C1 segment of cervical spinal cord (tissue), 14 donors: ENCODE measurements at regions not wholly inside any gene's neighbourhood (a gene's known extent, or its start where the extent isn't known, plus 50 kb on each side); places are given as distances from the start of the nearest gene placed in this dataset.
"Not testable (repeated sequence)": the region's sequence is repeated elsewhere in the genome, so short reads cannot be mapped to it uniquely, and the experiment has no call there.

Experiments
- DNase-seq, 14 donors: peaks; one replicate each; lab custom pipeline; 2025; lab: John Stamatoyannopoulos, UW

DNA sequence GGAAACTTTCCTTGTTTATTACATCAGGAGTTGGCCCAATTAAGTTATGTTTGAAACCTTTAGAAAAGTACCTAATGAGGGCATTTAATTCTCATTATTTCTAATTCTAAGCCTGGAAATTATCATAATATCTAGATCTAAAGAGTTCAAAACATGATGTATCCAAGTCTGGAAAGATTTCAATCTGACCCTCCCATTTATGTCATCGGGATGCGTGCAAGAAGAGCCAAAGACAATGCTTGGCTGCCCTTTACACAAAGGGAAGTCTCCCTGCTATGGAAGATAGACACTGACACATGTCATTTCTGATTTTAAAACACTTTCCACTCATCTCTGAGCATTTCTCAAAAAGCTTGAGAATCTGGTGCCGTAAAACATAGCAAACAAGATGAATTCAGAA lies 222.4 kb downstream of the ANTXR2 start:
- DNase-seq: no peak

DNA sequence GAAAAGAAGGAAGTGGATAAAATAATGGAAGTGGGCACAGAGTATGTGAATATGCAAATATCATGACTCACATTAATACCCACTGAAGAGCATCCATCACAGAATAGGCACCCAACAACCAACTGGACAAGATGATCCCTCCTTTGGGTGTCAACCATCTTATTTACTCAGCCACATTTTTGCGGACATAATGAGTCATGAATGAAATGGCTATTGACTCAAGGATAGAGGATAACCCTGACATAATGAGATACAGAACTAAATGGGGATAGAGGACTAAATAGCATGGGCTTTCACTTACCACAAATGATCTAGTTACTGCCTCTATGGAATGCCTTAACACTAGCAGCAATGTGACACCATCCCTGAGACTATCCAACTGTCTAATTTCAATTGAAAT lies 224.7 kb downstream of the ANTXR2 start:
- no peak for DNase-seq

DNA sequence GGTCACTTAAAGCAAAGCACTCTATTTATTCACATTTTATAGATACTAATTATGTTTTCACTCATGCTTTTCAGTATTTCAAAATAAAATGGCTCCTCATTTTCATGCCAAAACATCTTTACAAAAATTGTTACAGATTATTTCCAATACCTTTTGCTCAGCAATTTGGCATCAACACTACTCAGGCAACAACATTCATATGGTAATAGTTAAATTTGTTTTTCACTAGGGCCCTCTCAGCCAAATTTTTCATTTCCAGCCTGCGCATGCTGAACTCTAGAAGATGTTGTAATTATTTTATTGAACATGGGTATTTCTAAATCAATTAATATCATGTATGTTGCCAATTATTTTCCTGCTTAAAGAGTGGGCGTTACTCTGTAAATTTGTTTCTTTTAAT lies 225.6 kb downstream of the ANTXR2 start:
- no peak for DNase-seq

DNA sequence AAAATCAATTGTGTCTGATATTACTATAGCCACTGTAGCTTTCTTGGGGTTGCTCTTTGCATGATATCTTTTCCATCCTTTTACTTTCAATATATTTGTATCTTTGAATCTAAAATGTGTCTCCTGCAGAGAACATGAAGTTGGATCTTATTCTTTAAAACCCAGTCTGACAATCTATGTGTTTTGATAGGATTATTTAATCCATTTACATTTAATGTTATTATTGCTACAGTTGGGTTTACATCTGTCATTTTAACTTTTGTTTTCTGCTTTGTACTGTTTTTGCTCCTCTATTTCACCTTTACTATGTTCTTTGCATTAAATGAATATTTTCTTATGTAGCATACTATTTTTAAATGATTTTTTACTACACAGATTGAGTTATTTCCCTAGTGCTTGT lies 230.9 kb downstream of the ANTXR2 start:
- no peak for DNase-seq

DNA sequence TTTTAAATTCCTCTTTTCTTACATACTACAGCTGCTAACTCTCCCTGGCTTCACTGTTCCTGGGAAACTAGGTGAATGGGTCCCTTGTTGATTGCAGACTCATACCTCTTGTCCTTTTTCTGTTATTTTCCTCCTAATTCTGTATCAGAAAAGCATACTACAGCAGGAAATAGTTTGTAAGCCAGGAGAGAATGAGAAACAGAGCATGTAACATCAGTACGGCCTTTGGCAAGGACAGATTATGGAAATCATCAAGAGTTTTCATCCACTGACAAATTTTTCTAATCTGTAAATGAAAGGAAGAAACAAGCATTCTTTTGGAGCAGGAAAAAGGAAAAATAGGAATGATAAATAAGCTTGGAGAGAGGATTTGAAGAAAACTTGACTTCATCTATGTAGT lies 239.2 kb downstream of the ANTXR2 start:
- no peak for DNase-seq

DNA sequence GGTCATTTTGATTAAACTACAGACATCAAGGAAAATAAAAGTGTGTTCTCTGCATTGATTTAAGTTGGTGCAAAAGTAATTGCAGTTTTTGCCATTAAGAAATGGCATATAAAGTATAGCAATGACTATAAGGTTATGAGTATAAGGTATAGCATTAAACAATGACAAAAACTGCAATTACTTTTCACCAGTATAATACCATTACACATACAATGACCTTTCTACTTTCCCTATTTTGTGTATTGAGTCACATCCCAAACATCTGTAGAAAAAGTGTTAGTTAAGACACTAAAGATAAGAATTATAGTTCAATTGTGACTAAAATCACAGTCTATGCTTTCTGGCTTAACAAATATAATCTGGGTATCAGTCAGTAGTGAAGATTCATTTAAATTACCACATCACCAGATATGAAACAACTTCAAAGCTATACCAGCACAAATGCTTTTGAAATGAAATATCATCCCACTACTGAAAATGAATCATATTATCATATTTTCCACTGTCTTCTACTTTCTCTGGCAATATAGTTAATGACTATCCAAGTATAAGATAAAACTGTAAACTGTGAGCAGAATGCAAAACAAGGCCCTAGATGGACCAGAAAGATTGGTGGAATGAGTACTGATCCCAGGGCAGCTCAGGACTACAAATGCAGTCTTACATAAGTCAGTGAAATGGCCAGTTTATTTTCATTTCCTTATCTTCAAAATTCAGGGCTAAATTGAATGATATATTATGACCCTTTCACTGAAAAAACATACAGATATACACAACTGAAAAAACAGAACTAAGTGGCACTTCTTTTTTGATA lies 241.1 kb downstream of the ANTXR2 start:
- DNase-seq: no peak

DNA sequence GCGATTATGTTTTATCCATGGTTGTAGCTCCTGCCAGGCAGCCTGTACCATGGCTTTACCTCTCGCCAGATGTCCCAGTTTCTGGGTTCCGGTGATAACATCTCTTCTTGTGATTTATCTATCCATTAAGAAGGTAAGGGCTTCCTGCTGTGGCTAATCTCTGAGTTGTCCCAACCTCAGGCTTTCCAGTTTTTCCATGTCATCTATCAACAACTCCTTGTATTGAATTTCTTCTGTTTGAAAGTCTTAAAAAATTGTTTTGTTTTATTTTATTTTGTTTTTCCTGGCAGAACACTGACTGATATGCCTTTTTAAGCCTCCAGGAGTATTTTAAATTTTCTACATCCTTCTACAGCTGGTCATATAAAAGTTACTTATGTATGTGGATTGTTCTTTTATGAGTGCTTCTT lies 241.9 kb downstream of the ANTXR2 start:
- DNase-seq: no peak

DNA sequence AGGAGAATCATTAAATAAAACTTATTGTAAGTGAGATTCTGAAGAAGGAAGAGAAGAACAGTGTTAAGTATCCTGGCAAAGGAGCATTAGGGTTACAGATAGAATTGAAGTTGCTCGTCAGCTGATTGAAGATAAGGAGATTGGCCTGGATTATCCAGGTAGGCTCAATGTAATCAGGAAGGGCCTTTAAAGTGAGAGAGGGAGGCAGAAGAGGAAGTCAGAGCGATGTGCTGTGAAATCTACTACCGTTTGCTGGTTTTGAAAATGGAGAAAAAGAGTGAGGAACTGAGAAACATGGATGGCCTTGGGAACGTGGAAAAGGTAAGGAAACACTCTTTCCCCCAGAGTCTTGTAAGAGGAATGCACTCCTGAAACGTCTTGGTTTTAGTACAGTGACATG lies 245.7 kb downstream of the ANTXR2 start:
- DNase-seq: no peak

DNA sequence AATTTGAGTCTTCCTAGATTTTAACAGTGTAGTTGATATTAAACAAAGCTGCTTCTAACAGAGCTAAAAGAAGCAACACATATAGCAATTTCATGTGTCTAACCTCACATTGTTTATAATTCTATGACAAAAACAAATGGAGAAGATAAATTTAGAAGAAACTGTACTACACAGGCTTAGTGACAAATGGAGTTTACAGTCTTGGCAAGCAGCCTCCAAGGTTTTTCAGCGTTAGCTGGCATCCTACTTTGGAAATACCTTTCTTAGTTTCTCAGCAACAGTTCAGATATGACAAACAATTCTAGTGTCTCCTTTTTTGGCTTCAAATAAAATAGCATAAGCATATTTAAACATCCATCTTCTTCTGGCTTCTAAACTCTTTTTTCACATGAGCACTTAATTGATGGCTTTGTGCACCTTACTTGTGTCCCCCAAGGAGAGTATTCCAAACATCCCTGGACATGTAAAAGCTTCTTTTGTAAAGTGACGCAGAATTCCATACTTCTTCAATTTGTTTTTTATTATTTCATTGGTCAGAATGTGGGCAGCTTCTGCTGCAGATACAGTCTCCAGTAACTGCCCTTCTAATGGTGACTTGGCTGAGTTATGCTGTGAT lies 249.8 kb downstream of the ANTXR2 start:
- DNase-seq: no peak

DNA sequence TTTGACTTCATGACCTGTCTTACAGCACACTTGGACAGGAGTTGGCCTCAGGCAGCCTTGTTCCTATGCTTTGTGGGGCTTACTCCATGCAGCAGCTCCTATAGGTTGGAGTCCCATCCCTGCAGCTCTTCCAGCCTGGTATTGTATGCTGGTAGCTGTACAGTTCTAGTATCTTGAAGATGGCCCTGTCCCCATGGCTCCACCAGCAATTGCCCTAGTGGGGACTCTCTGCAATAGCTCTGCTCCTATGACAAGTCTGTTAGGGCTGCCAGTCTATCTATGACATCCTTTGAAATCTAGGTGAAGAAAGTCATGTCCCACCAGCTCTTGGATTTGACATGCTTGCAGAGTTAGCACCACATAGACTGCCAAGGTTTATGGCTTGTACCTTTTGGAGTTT lies 252.6 kb downstream of the ANTXR2 start:
- no peak for DNase-seq

DNA sequence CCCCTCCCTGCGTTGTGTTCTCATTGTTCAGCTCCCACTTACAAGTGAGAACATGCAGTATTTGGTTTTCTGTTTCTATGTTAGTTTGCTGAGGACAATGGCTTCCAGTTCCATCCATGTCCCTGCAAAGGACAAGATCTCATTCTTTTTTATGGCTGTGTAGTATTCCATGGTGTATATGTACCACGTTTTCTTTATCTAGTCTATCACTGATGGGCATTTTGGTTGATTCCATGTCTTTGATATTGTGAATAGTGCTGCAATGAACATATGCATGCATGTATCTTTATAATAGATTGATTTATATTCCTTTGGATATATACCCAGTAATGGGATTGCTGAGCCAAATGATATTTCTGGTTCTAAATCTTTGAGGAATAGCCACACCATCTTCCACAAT lies 265.1 kb downstream of the ANTXR2 start:
- DNase-seq: not testable (repeated sequence)

DNA sequence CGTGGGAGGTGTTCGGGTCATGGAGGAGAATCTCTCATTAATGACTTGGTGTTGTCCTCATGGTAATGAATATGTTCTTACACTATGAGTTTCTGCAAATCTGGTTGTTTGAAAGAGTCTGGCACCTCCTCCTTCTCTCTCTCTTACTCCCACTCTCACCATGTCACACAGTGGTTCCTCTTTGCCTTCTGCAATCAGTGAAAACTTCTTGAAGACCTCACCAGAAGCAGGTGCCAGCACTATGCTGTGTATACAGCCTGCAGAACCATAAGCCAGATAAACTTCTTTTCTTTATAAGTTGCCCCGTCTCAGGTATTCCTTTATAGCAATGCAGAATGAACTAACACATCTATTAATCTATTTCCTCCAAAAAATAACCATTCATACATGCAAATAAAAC lies 275.0 kb downstream of the ANTXR2 start:
- DNase-seq: no peak

DNA sequence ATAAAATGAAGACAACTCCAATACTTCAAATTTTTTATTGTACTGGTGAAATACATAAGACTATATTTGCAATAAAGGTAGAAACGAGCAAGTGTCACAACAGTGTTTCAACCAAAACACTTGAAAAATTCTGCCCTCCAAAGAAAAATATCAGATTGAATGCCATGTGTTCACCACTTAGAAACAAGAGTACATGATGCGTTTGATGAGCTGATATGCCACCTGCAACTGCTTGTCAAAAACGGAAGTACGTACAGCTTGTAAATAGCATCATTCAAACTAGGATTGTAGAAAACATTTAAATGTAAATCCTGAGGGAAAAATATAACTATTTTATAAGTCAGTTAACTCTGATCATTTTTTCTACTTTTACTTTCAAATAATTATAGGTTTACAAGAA lies 276.1 kb downstream of the ANTXR2 start:
- DNase-seq: no peak

DNA sequence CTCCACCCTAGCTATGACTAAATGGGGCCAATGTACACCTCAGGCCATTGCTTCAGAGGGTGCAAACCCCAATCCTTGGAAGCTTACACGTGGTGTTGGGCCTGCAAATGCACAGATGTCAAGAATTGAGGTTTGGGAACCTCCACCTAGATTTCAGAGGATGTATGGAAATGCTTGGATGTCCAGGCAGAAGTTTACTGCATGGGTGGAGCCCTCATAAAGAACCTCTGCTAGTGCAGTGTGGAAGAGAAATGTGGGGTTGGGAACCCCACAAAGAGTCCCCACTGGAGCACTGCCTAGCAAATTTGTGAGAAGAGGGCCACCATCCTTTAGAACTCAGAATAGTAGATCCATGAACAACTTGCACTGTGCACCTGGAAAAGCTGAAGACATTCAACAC lies 284.1 kb downstream of the ANTXR2 start:
- DNase-seq: no peak

DNA sequence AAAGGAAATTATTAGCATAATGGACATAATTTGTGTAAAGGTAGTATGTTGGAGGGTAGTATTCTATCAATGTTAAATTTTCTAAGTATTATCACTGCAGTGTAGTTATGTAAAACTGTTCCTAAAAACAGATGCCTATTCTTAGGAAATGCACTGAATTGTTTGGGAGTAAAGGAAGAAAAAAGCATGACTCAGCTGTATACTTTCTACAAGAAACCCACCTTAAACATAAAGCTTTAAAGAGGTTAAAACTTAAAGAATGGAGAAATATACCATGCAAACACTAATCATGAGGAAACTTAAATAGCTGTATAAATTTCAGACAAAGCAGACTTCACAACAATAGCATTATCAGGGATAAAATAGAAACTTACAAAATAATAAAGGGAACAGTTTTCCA lies 292.9 kb downstream of the ANTXR2 start:
- DNase-seq: no peak

DNA sequence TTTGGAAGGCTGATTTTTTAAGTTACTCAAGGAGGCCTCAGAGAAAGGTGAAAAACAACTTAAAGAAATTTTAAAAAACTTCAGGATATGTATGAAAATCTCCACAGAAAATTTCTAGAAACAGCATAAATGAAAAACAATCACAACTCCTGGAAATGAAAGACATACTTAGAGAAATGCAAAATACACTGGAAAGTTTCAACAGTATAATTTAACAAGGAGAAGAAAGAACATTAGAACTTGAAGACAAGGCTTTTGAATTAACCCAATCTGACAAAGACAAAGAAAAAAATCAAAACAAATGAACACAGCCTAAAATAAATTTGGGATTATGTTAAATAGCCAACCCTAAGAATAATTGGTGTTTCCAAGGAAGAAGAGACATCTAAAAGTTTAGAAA lies 300.5 kb downstream of the ANTXR2 start:
- DNase-seq: no peak

DNA sequence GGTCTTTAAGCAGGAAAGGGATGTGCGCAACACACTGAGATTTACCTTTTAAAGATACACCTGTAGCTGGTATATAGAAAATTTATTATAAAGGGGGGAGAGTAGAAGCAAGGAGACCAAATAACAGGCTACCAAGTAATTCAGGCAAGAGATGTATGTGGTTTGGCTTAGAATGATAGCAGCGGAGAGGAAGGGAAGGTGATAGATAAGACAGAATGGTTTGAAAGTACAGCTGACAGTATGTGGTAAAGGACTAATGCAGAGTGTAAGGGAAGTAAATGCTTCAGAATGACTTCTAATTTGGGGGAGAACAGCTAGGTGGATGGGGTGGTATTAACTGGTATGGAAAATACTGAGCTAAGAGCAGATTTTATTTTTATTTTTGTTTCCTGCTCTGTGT lies 308.9 kb downstream of the ANTXR2 start:
- DNase-seq: no peak

DNA sequence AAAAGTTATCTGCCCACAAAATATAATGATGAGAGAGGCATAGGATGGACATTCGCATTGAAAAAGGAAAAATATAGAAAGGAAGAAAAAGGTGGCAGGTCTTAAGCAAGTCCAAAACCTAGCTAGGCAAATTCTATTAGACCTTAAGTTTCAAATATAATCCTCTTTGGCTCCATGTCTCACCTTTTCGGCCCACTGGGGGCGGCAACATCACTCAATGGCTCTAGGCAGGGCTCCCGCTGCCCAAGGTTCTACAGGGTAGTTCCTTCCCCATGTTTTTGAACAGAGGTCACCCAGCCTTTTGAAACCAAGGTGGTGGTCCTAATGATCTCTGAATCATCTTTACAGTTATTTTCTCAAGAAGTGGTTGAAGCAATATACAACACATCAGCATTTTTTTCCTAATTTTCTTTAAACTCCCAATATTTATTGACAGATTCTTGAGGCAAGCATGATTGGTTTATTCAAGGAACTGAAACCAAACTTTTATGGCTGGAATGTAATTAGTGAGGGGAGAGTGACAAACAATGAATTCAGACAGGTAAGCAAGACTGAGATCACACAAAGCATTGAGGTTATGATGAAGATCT lies 309.4 kb downstream of the ANTXR2 start:
- no peak for DNase-seq

DNA sequence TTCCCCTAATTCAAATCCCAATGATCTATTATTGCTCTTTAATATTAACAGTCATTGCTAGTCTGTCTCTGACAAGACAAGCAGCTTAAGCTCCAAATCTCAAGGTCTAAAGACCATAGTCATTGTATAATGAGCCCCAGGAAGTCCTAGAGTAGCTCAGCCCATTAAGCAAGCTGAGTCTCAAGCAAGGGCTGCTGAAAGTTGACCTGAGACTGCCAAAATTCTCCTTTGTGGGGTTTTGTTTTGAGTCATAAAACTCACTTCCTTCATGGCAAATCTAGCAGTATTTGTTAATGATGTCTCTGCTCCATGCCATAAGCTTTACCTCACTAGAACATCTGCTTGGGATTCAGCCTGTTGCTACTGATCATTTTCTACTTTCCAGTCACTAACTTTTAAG lies 313.2 kb downstream of the ANTXR2 start:
- DNase-seq: no peak

DNA sequence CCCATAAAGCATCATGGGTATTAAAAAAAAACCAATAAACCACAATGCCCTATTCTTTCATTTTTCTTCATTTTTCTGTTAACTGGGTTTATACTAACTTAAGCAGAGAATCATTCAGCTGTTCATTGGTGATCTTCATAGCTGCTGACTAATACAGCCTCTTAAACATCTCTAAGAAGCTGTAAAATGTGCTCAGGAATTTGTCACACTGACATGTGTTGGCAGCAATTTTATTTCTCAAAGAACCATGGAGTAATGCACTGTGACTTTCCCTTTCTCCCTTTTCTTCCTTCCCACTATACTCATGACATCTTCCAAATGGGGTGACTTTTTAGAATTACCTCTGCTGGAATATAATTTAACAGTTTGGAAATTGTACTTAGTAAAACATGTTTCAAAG lies 315.4 kb downstream of the ANTXR2 start:
- no peak for DNase-seq

DNA sequence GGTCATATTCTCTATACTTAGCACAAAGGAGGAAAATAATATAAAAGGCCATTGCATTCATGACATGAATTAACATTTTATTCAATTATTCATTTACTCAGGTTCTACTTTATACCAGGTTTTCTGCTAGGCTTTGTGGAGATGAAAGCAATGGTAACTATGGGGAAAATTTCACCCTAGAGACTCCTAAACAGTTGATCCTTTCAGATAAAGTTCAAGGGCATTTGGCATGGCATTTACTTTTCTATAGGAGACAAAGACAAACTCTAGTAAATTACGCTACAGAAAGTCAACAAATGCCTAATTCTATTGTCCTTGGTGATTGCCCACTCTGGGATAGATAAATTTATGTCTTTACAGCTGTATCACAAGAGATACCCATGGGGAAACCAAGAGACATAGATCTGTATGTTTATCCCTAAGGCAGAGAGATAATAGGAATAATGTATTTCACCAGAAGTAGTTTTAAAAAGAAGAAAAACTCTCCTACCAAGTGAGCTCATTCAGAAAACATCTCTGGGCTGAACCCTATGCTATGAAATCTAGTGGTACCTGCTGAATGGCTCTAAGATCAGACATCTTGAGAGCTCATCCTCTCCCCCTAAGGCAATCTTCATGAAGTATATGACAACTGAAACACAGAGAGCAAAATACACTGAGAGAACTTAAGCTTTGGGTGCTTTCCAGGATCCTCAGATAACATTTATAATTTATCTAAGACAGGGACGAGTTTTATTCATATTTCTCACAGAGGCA lies 316.7 kb downstream of the ANTXR2 start:
- DNase-seq: no peak

DNA sequence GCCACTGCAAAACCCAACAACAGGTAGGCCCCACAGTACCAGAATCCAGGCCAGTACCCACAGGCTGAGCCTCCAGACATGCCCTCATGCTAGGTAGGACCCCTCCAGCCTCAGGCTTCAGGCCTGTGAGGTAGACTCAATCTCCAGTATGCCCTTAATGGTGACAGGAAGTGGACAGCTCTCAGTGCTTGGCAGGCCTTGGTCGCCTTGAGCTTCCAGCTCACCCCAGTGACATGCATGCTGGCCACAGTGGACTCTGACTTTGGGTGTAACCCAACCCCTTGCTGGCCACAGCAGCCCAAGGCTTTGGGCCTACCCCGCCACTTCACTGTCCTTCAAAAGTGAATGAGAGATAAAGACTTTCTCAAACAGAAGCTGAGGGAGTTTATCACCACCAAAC lies 324.2 kb downstream of the ANTXR2 start:
- DNase-seq: no peak

DNA sequence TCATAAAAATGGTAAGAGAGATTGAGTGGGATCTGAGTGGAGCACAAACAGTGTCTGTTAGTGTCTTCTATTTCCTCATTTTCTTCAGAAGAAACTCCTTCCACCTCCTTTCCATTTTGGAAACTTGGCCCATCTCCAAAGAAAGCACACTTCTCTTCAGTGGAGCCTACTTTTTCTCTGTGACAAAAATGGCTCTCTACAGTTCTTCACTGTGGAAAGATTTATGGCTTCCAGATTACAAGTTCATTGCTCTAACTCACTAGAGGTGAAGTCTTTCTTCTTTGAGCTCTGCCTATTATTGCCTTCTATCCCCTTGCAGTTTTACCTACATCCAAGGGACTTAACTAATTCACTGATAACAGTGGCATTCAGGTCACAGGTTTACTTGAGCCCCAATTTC lies 325.8 kb downstream of the ANTXR2 start:
- DNase-seq: no peak
